Heart left ventricle (tissue), 13 donors: ENCODE measurements at regions not wholly inside any gene's neighbourhood (a gene's known extent, or its start where the extent isn't known, plus 50 kb on each side); places are given as distances from the start of the nearest gene placed in this dataset.

Experiments used
- POLR2A ChIP-seq, 2 donors: fragments of 450-650 bp; IDR thresholded peaks; one replicate each; pipeline ENCODE4 v1.6.1; 2017; ENCODE audit warnings: antibody characterized with exemption in 2 of 2, mild to moderate bottlenecking in 2 of 2, moderate library complexity in 2 of 2
- TF ChIP-seq, protein P1 (sequence below), 12 donors: fragments of 200-600 bp; sonication (generic) in 4 of 12; IDR thresholded peaks; one replicate each; pipeline versions ENCODE4 v1.5.0 to v1.8.0; 2018 to 2022; ENCODE audit warnings: antibody characterized with exemption in 12 of 12, mild to moderate bottlenecking in 5 of 12
- donor health status: ischemic (EF 13 %, LVEDD 7.1; RV severe dilation, severe dysfunction).
- donor health status: DM: no; HTN: yes; CAD: no.
- donor health status: DM: no; HTN: no; CAD: no.
- donor health status: ischemic (EF 25% LVEDD 6.9; RV normal size, moderate dysfunction).
- donor health status: ischemic (EF 25% LVEDD 5.7; RV mildly dilated, moderate dysfunction).
- donor health status: ischemic (EF 35%, LVEDD 5.7; RV mildly dilated, moderate dysfunction).
- donor health status: nonischemic (EF 11% LVEDD 7.7; RV severe dilation, severe dysfunction).
- donor health status: DM: yes; HTN: yes; CAD: no.
- donor health status: PGD.
- donor health status: ischemic (EF 29% LVEDD 5.4; RV normal size, mild dysfunction).
- donor health status: nonischemic (EF 23%, LVEDD 6.1; RV moderate dilation, normal function).

DNA sequence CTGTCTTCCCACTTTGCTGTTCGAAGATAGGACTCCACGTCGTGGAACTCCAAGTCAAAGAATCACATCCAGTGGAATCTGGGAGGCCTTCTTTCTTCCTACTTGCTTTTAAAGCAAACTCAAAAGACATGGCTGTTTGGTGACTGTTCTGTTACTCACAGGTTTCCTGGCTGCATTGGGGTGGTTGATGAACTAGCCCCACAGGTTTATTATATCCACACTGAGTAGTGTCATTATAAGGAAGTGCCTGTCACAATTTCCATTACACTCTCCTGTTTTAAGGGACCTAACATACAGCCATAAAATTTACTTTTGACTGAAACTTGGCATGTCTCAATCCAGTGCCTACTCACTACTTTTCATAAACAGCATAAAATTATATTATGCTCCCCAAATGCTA lies 287.3 kb upstream of the SP4 start:
- TF ChIP-seq, protein P1, sequence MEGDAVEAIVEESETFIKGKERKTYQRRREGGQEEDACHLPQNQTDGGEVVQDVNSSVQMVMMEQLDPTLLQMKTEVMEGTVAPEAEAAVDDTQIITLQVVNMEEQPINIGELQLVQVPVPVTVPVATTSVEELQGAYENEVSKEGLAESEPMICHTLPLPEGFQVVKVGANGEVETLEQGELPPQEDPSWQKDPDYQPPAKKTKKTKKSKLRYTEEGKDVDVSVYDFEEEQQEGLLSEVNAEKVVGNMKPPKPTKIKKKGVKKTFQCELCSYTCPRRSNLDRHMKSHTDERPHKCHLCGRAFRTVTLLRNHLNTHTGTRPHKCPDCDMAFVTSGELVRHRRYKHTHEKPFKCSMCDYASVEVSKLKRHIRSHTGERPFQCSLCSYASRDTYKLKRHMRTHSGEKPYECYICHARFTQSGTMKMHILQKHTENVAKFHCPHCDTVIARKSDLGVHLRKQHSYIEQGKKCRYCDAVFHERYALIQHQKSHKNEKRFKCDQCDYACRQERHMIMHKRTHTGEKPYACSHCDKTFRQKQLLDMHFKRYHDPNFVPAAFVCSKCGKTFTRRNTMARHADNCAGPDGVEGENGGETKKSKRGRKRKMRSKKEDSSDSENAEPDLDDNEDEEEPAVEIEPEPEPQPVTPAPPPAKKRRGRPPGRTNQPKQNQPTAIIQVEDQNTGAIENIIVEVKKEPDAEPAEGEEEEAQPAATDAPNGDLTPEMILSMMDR (IDR thresholded peaks at IDR 0.05) = no peak
- TF ChIP-seq POLR2A (IDR thresholded peaks at IDR 0.05) = no peak
